Cardiac fibroblast (primary cell): ENCODE measurements at regions not wholly inside any gene's neighbourhood (a gene's known extent, or its start where the extent isn't known, plus 50 kb on each side); places are given as distances from the start of the nearest gene placed in this dataset.

Source experiments
- DNase-seq, 2 donors: peaks; one replicate each; pipeline versions ENCODE4 v3.0.0 to v3.0.0-alpha.2; 2010; ENCODE audit warnings: low read depth in 2 of 2
- H3K4me3 ChIP-seq, 2 donors: replicated peaks in 1 of 2; 1 replicate in 1 of 2; 2 replicates in 1 of 2; pipeline ENCODE4 v1.5.1; 2011; ENCODE audit warnings: low read depth in 2 of 2, low read length in 2 of 2, mild to moderate bottlenecking in 2 of 2, moderate library complexity in 1 of 2
- CTCF ChIP-seq: IDR thresholded peaks from one replicate; pipeline ENCODE4 v1.5.1; 2011; ENCODE audit warnings: low read depth, mild to moderate bottlenecking, low read length, inconsistent platforms

- no peak for DNase-seq
- no peak for TF ChIP-seq CTCF
- no peak overlapping the region for H3K4me3 ChIP-seq
Measured at GRCh38 chr18:77653792-77654191, 404.1 kb downstream of the GALR1 start.

GRCh38 chr18:77654302-77654701 is 404.7 kb downstream of the GALR1 start:
- DNase-seq: no peak
- H3K4me3 ChIP-seq: no peak overlapping the region
- TF ChIP-seq CTCF: no peak

GRCh38 chr18:77657651-77658298 is 408.1 kb downstream of the GALR1 start:
- TF ChIP-seq CTCF: no peak
- no peak for DNase-seq
- no peak overlapping the region for H3K4me3 ChIP-seq

- TF ChIP-seq CTCF: no peak
- no peak for DNase-seq
- H3K4me3 ChIP-seq: no peak overlapping the region
Measured at GRCh38 chr18:77658299-77658662, 408.6 kb downstream of the GALR1 start.

GRCh38 chr18:77658751-77659448 is 409.3 kb downstream of the GALR1 start:
- no peak overlapping the region for H3K4me3 ChIP-seq
- DNase-seq: no peak
- TF ChIP-seq CTCF: no peak

- TF ChIP-seq CTCF: no peak
- no peak for DNase-seq
- no peak overlapping the region for H3K4me3 ChIP-seq
Measured at GRCh38 chr18:77666613-77667012, 417.0 kb downstream of the GALR1 start.
